ENCODE measurements at regions not wholly inside any gene's neighbourhood (a gene's known extent, or its start where the extent isn't known, plus 50 kb on each side); places are given as distances from the start of the nearest gene placed in this dataset.

- TF ChIP-seq NFIC (IDR thresholded peaks at IDR 0.05; ENCODE audit: borderline replicate concordance) (peak; percentile 14; the same call in 1 of the 2 replicates), RAD21 (IDR thresholded peaks at IDR 0.05; ENCODE audit: low read length) (no peak), MEF2A (IDR thresholded peaks at IDR 0.05; ENCODE audit: borderline replicate concordance, low read depth) (no peak), CTCF (IDR thresholded peaks at IDR 0.05) (no peak), FOXJ3 (CRISPR knock-in tag; IDR thresholded peaks at IDR 0.05) (no peak), PBX3 (IDR thresholded peaks at IDR 0.05) (peak; percentile 43; the same call in 1 of the 2 replicates), GATA2 (CRISPR knock-in tag; IDR thresholded peaks at IDR 0.05) (no peak), ZBTB33 (IDR thresholded peaks at IDR 0.05; ENCODE audit: borderline replicate concordance, low read depth) (no peak), USF1 (IDR thresholded peaks at IDR 0.05; ENCODE audit: borderline replicate concordance, low read depth) (no peak), RXRA (IDR thresholded peaks at IDR 0.05; ENCODE audit: borderline replicate concordance, low read depth) (0 out of 2 replicates have a peak, but pooled peaks have one; percentile 28), YY1 (IDR thresholded peaks at IDR 0.05; ENCODE audit: low read depth) (no peak), CHD2 (IDR thresholded peaks at IDR 0.05; ENCODE audit: low read length, partially characterized antibody) (no peak), RCOR1 (IDR thresholded peaks at IDR 0.05; ENCODE audit: low read length) (no peak), RFX5 (IDR thresholded peaks at IDR 0.05; ENCODE audit: low read length) (no peak), SMC3 (IDR thresholded peaks at IDR 0.05; ENCODE audit: low read depth, low read length) (no peak), EP300 (IDR thresholded peaks at IDR 0.05; ENCODE audit: borderline replicate concordance in 1 of 2, low read depth in 1 of 2, low read length in 1 of 2) (0 out of 4 replicates have a peak, but pooled peaks of 1 of the 2 experiments have one; percentile 25), TCF12 (IDR thresholded peaks at IDR 0.05) (peak; percentile 62; the same call in 1 of the 2 replicates), GABPA (IDR thresholded peaks at IDR 0.05; ENCODE audit: low read depth) (no peak), JUND (IDR thresholded peaks at IDR 0.05) (peak; percentile 38)
These were observed 205.7 kb downstream of the GAS1 start (continued) for GRCh38 chr9:86741311-86742208.

Data from SK-N-SH (cell line).